Ishikawa (cell line): ENCODE measurements at regions not wholly inside any gene's neighbourhood (a gene's known extent, or its start where the extent isn't known, plus 50 kb on each side); places are given as distances from the start of the nearest gene placed in this dataset.
A peak's percentile ranks its signal among the peaks of the same experiment; 100 is the strongest.

Source experiments
- CEBPB ChIP-seq: IDR thresholded peaks from 2 replicates; pipeline ENCODE4 v1.6.1; 2012
- CREB1 ChIP-seq: IDR thresholded peaks from 2 replicates; pipeline ENCODE4 v1.6.1; 2012; ENCODE audit warnings: low read depth
- EGR1 ChIP-seq: IDR thresholded peaks from 2 replicates; pipeline ENCODE4 v1.6.1; 2012
- EP300 ChIP-seq: IDR thresholded peaks from 2 replicates; pipeline ENCODE4 v1.6.1; 2012; ENCODE audit warnings: borderline replicate concordance
- FOXM1 ChIP-seq: IDR thresholded peaks from 2 replicates; pipeline ENCODE4 v1.6.1; 2012; ENCODE audit warnings: low read depth, borderline replicate concordance
- MAX ChIP-seq: IDR thresholded peaks from 2 replicates; pipeline ENCODE4 v1.6.1; 2012
- NFIC ChIP-seq: IDR thresholded peaks from 2 replicates; pipeline ENCODE4 v1.6.1; 2012
- RAD21 ChIP-seq: IDR thresholded peaks from 2 replicates; pipeline ENCODE4 v1.6.1; 2012; ENCODE audit warnings: low read depth
- REST ChIP-seq: IDR thresholded peaks from 2 replicates; pipeline ENCODE4 v1.6.1; 2012; ENCODE audit warnings: low read depth, mild to moderate bottlenecking
- TAF1 ChIP-seq: IDR thresholded peaks from 2 replicates; pipeline ENCODE4 v1.6.1; 2012; ENCODE audit warnings: low read depth, mild to moderate bottlenecking
- TCF12 ChIP-seq: IDR thresholded peaks from 2 replicates; pipeline ENCODE4 v1.6.1; 2012; ENCODE audit warnings: low read depth
- TEAD4 ChIP-seq: IDR thresholded peaks from 2 replicates; pipeline ENCODE4 v1.6.1; 2012
- YY1 ChIP-seq: IDR thresholded peaks from 2 replicates; pipeline ENCODE4 v1.6.1; 2012; ENCODE audit warnings: low read depth
- ZBTB7A ChIP-seq: IDR thresholded peaks from 2 replicates; pipeline ENCODE4 v1.6.1; 2012; ENCODE audit warnings: low read depth
- TF ChIP-seq, protein P1 (sequence below): IDR thresholded peaks from 2 replicates; pipeline ENCODE4 v1.6.1; 2012

- TF ChIP-seq EGR1 = no peak
- no peak for TF ChIP-seq MAX
- TF ChIP-seq YY1 = no peak
- no peak for TF ChIP-seq REST
- TF ChIP-seq RAD21 = no peak
- no peak for TF ChIP-seq TCF12
- no peak for TF ChIP-seq FOXM1
- TF ChIP-seq TEAD4 = no peak
Measured at GRCh38 chr13:90453342-90453741, 894.1 kb upstream of the MIR17HG start.

- TF ChIP-seq TEAD4 = no peak
- no peak for TF ChIP-seq REST
- TF ChIP-seq RAD21 = no peak
- no peak for TF ChIP-seq TCF12
- no peak for TF ChIP-seq NFIC
- TF ChIP-seq MAX = no peak
- TF ChIP-seq EGR1 = no peak
- no peak for TF ChIP-seq ZBTB7A
- no peak for TF ChIP-seq CEBPB
- TF ChIP-seq TAF1 = no peak
- TF ChIP-seq, protein P1, sequence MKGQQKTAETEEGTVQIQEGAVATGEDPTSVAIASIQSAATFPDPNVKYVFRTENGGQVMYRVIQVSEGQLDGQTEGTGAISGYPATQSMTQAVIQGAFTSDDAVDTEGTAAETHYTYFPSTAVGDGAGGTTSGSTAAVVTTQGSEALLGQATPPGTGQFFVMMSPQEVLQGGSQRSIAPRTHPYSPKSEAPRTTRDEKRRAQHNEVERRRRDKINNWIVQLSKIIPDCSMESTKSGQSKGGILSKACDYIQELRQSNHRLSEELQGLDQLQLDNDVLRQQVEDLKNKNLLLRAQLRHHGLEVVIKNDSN = no peak
- no peak for TF ChIP-seq YY1
- no peak for TF ChIP-seq FOXM1
- no peak for TF ChIP-seq EP300
Measured at GRCh38 chr13:90454002-90454636, 893.4 kb upstream of the MIR17HG start.

DNA sequence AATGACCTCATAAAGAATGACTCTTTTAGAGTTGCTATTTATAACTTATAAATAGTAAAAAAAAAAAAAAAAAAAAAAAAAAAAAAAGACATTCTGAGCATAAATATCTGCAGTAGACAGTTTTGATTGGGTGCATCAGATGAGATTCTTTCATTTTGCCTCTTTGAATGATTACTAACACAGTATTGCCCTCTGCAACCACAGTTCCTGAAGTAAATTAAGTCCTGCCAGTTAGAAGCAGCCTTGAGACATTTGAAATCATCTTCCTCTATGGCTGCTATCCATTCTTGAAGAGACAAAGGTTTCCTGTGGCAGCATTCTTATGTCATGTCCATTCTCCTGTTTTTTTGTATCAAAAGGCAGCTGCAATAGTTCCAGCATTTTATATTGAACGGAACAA, 892.4 kb upstream of the MIR17HG start:
- TF ChIP-seq NFIC (no peak), CREB1 (no peak), FOXM1 (no peak), REST (no peak), CEBPB (no peak), EP300 (no peak), TCF12 (no peak), YY1 (no peak), TAF1 (no peak), EGR1 (no peak), MAX (no peak), ZBTB7A (no peak), RAD21 (no peak), TEAD4 (no peak)
- TF ChIP-seq, protein P1 = no peak

GRCh38 chr13:90455823-90456222, 891.7 kb upstream of the MIR17HG start:
- peak; percentile 39; the same call in 1 of the 2 replicates for TF ChIP-seq RAD21
- TF ChIP-seq FOXM1 = no peak
